Left lobe of liver (tissue), 2 donors: ENCODE measurements at regions not wholly inside any gene's neighbourhood (a gene's known extent, or its start where the extent isn't known, plus 50 kb on each side); places are given as distances from the start of the nearest gene placed in this dataset.
"Not testable (repeated sequence)": the region's sequence is repeated elsewhere in the genome, so short reads cannot be mapped to it uniquely, and the experiment has no call there.

Experiments
- ATAC-seq: fragments of 200-7000 bp; cut with Tn5 transposase; one replicate; pipeline ENCODE4 v1.9.1; 2020; ENCODE audit warnings: mild to moderate bottlenecking, moderate library complexity
- DNase-seq: peaks from one replicate; pipeline ENCODE4 v3.0.0-alpha.2; 2020; ENCODE audit warnings: low spot score
- donor health status: DM: no; HTN: no; CAD: no; lungs with moderate emphysema.
- donor health status: DM: no; HTN: yes; CAD: no.

DNA sequence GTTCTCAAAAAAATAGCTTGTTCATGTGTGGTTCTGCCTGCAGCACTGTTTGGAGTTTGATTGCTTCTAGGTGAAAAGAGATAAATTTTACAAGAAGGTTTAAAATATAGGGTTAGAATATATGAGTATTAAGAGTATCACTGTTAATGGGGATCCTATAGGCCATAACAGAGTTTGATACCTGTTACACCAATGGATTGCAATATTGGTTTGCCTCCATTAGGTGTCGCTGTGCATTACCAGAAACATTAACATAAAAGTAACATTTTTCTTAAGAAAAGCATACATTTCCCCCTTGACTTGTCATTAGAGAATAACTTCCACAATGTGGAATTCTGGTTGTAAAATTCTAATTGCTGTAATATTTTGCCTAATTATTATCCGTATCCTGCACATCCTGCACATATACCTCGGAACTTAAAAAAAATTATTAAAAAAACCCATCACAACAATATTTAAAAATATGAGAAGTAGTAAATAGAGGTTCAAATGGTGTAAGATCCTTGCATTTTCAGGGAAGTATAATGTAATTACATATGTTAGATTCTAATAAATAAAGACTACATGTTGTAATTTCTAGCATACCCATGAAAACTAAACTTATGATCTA, 63.0 kb downstream of the CYP4A11 start:
- peak; percentile 85 for ATAC-seq
- not testable (repeated sequence) for DNase-seq

DNA sequence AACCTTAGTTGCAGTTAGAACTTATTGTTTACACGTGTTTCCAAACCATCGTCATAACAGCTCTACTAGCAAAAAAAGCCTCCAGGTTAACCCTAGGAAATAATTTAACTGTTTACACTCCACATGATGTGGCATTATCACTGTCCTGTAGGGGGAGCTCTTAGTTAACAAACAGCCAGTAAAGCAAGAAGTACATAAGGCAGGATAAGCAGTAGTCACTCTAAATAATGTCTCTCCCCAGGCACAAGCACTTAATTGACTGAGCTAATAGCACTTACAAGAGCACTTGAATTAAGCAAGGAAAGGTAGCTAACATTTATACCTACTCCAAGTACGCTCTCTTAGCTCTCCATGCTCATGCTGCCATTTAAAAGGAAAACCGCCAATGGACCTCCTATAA, 65.2 kb downstream of the CYP4A11 start:
- DNase-seq, ATAC-seq: not testable (repeated sequence)
